Keratinocyte (primary cell): ENCODE measurements at regions not wholly inside any gene's neighbourhood (a gene's known extent, or its start where the extent isn't known, plus 50 kb on each side); places are given as distances from the start of the nearest gene placed in this dataset.

Source experiments
- DNase-seq: peaks from one replicate; pipeline ENCODE4 v3.0.0-alpha.2; 2011; ENCODE audit warnings: low read depth, missing footprints, low spot score
- FAIRE-seq: peaks from 2 replicates; lab custom pipeline; 2011; peaks lifted over from hg19 to GRCh38; lab: Jason Lieb, UNC
- H2AFZ ChIP-seq: 2 replicates; pipeline ENCODE4 v1.6.0; 2012; ENCODE audit warnings: low read length, control low read depth, inconsistent platforms; ENCODE audit not compliant: control insufficient read depth
- H3K27ac ChIP-seq: 2 replicates; pipeline ENCODE4 v1.5.1; 2011; ENCODE audit warnings: low read length; ENCODE audit not compliant: control insufficient read depth, insufficient read depth
- H3K27me3 ChIP-seq: 3 replicates; pipeline ENCODE4 v1.6.0; 2011; ENCODE audit warnings: low read length; ENCODE audit not compliant: control insufficient read depth, insufficient read depth; ENCODE audit errors: extremely low read depth
- H3K36me3 ChIP-seq, 2 experiments: 2 replicates in 1 of 2; 3 replicates in 1 of 2; pipeline ENCODE4 v1.5.1; 2011; ENCODE audit warnings: low read length in 2 of 2, mild to moderate bottlenecking in 1 of 2; ENCODE audit not compliant: control insufficient read depth in 2 of 2, insufficient read depth in 2 of 2; ENCODE audit errors: extremely low read depth in 1 of 2
- H3K4me1 ChIP-seq: 3 replicates; pipeline ENCODE4 v1.5.1; 2011; ENCODE audit warnings: low read length; ENCODE audit not compliant: control insufficient read depth, insufficient read depth; ENCODE audit errors: extremely low read depth
- H3K4me2 ChIP-seq: 3 replicates; pipeline ENCODE4 v1.6.0; 2011; ENCODE audit warnings: low read depth, low read length; ENCODE audit not compliant: control insufficient read depth, insufficient read depth; ENCODE audit errors: extremely low read depth
- H3K4me3 ChIP-seq, 3 experiments: fragments of 200-600 bp in 1 of 3; sonication (generic) in 1 of 3; 2 replicates in 2 of 3; 3 replicates in 1 of 3; pipeline ENCODE4 v1.5.1; 2011 to 2016; ENCODE audit warnings: low read length in 3 of 3, mild to moderate bottlenecking in 3 of 3, control low read depth in 2 of 3, inconsistent platforms in 1 of 3, low read depth in 1 of 3, mixed read lengths in 1 of 3, mixed run types in 1 of 3, moderate library complexity in 1 of 3; ENCODE audit not compliant: control insufficient read depth in 2 of 3, insufficient read depth in 2 of 3; ENCODE audit errors: extremely low read depth in 1 of 3
- H3K79me2 ChIP-seq: 2 replicates; pipeline ENCODE4 v1.6.0; 2012; ENCODE audit warnings: low read length; ENCODE audit not compliant: control insufficient read depth, insufficient read depth
- H3K9ac ChIP-seq: 3 replicates; pipeline ENCODE4 v1.6.0; 2011; ENCODE audit warnings: low read length; ENCODE audit not compliant: control insufficient read depth, insufficient read depth; ENCODE audit errors: extremely low read depth
- H3K9me1 ChIP-seq: 3 replicates; pipeline ENCODE4 v1.6.0; 2011; ENCODE audit warnings: low read length; ENCODE audit not compliant: control insufficient read depth, insufficient read depth; ENCODE audit errors: extremely low read depth
- H3K9me3 ChIP-seq: 2 replicates; pipeline ENCODE4 v1.5.1; 2012; ENCODE audit warnings: low read depth, low read length; ENCODE audit not compliant: control insufficient read depth
- H4K20me1 ChIP-seq: 3 replicates; pipeline ENCODE4 v1.6.0; 2011; ENCODE audit warnings: low read length; ENCODE audit not compliant: control insufficient read depth, insufficient read depth; ENCODE audit errors: extremely low read depth
- CTCF ChIP-seq, 3 experiments: IDR thresholded peaks in 1 of 3; conservative IDR thresholded peaks in 1 of 3; optimal IDR thresholded peaks in 1 of 3; 2 replicates in 2 of 3; 3 replicates in 1 of 3; pipeline versions ENCODE3 to v1.5.1; 2011; ENCODE audit warnings: low read length in 3 of 3, mild to moderate bottlenecking in 3 of 3, moderate library complexity in 2 of 3, control low read depth in 1 of 3, inconsistent platforms in 1 of 3; ENCODE audit not compliant: insufficient read depth in 2 of 3; ENCODE audit errors: extremely low read depth in 1 of 3
- EZH2 ChIP-seq: IDR thresholded peaks from one replicate; pipeline ENCODE4 v1.6.1; 2012; ENCODE audit warnings: inconsistent platforms, mild to moderate bottlenecking, low read length, moderate library complexity
- dilution Hi-C: fragments of 300-500 bp; cut with MboI; formaldehyde crosslinking; loops from one replicate; pipeline ENCODE4 v1.7.0; 2020; ENCODE audit warnings: low sequenced_read_pairs; ENCODE audit not compliant: extremely low pct_ligation_motif_present

GRCh38 chr13:65959305-65959704 is 1270.8 kb downstream of the PCDH9 start:
- dilution Hi-C loops, result no loop called here
- H3K79me2 ChIP-seq, result no peaks in the 10 kb centered on the region
- no peak overlapping the region for H3K4me2 ChIP-seq
- no peak overlapping the region for H2AFZ ChIP-seq
- DNase-seq (no peak), FAIRE-seq (no peak)
- no peaks in the 10 kb centered on the region for H3K27me3 ChIP-seq
- no peak overlapping the region for H3K4me3 ChIP-seq
- TF ChIP-seq EZH2, result no peak
- TF ChIP-seq CTCF (optimal IDR thresholded peaks at IDR 0.05 in 1 of 3, IDR thresholded peaks at IDR 0.05 in 1 of 3, conservative IDR thresholded peaks at IDR 0.05 in 1 of 3; ENCODE audit: extremely low read depth in 1 of 3, insufficient read depth in 2 of 3, low read length in 3 of 3), result no peak
- no peak overlapping the region for H3K9ac ChIP-seq
- no peaks in the 10 kb centered on the region for H4K20me1 ChIP-seq
- no peaks in the 10 kb centered on the region for H3K9me3 ChIP-seq
- no peaks in the 10 kb centered on the region for H3K4me1 ChIP-seq
- H3K27ac ChIP-seq, result no peak overlapping the region
- H3K9me1 ChIP-seq, result no peaks in the 10 kb centered on the region
- no peaks in the 10 kb centered on the region for H3K36me3 ChIP-seq

GRCh38 chr13:65946387-65946786 is 1283.7 kb downstream of the PCDH9 start:
- dilution Hi-C loops, result no loop called here
- Histone ChIP-seq H3K27ac (no peak overlapping the region), H3K4me2 (no peak overlapping the region), H3K9me3 (no peaks in the 10 kb centered on the region), H4K20me1 (no peaks in the 10 kb centered on the region), H3K4me1 (no peaks in the 10 kb centered on the region), H3K9ac (no peak overlapping the region), H2AFZ (no peak overlapping the region), H3K36me3 (no peaks in the 10 kb centered on the region), H3K27me3 (no peaks in the 10 kb centered on the region), H3K4me3 (no peak overlapping the region), H3K9me1 (no peaks in the 10 kb centered on the region), H3K79me2 (no peaks in the 10 kb centered on the region)
- DNase-seq (no peak), FAIRE-seq (no peak)
- no peak for TF ChIP-seq EZH2

- DNase-seq (no peak), FAIRE-seq (no peak)
- H3K4me1 ChIP-seq, result no peaks in the 10 kb centered on the region
- no peaks in the 10 kb centered on the region for H3K9me3 ChIP-seq
- no peaks in the 10 kb centered on the region for H4K20me1 ChIP-seq
- H2AFZ ChIP-seq, result no peak overlapping the region
- dilution Hi-C loops, result no loop called here
- no peak overlapping the region for H3K4me2 ChIP-seq
- no peak overlapping the region for H3K27ac ChIP-seq
- H3K9me1 ChIP-seq, result no peaks in the 10 kb centered on the region
- H3K79me2 ChIP-seq, result no peaks in the 10 kb centered on the region
- H3K4me3 ChIP-seq, result no peak overlapping the region
- TF ChIP-seq EZH2 (no peak), CTCF (optimal IDR thresholded peaks at IDR 0.05 in 1 of 3, IDR thresholded peaks at IDR 0.05 in 1 of 3, conservative IDR thresholded peaks at IDR 0.05 in 1 of 3; ENCODE audit: extremely low read depth in 1 of 3, insufficient read depth in 2 of 3, low read length in 3 of 3) (no peak)
- H3K36me3 ChIP-seq, result no peaks in the 10 kb centered on the region
- H3K9ac ChIP-seq, result no peak overlapping the region
- H3K27me3 ChIP-seq, result no peaks in the 10 kb centered on the region
Observed at GRCh38 chr13:65943708-65944107, 1286.4 kb downstream of the PCDH9 start.
